ENCODE measurements at regions not wholly inside any gene's neighbourhood (a gene's known extent, or its start where the extent isn't known, plus 50 kb on each side); places are given as distances from the start of the nearest gene placed in this dataset.
"Not testable (repeated sequence)": the region's sequence is repeated elsewhere in the genome, so short reads cannot be mapped to it uniquely, and the experiment has no call there.

DNA sequence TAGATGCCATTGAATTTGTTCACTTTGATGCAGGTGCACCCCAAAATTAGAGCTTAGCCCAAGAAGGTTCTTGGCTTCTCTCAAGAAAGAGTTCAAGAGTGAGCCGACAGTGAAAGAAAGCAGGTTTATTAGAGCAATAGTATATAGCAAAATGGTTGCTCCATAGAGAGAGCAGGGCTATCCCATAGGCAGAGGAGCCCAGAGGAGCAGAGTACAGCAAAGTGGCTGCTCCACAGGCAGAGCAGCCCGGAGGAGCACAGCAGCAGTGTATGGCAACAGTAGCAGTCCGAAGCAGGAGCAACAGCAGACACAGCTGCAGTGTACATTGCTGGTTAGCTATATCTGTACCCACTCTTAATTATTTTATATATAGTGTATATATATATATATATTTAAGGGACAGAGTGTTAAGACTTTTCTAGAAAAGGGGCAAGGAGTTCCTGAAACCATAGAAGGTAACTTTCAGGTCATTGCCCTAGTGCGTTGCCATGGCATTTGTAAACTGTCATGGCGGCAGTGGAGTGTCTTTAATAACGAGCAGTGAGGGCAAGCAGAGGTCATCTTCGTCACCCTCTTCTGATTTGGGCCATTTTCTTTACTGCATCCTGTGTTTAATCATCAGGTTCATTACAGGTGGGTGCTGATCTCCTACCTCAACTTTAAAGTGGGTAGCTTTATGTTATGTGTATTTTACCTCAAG, 222.7 kb downstream of the CYB561 start:
- DNase-seq (ENCODE audit: low spot score) (no peak), ATAC-seq (ENCODE audit: insufficient number of reproducible peaks, low FRiP score, low read depth) (no peak)
- Histone ChIP-seq H3K9me3 (no peaks in the 10 kb centered on the region), H3K36me3 (no peaks in the 10 kb centered on the region), H3K4me3 (no peak overlapping the region), H3K27me3 (replicated peaks; ENCODE audit: insufficient read depth) (no peaks in the 10 kb centered on the region), H3K27ac (no peak overlapping the region), H3K4me1 (ENCODE audit: control insufficient read depth in 1 of 2, low read depth in 2 of 2) (no peaks in the 10 kb centered on the region)
- TF ChIP-seq, protein P1, sequence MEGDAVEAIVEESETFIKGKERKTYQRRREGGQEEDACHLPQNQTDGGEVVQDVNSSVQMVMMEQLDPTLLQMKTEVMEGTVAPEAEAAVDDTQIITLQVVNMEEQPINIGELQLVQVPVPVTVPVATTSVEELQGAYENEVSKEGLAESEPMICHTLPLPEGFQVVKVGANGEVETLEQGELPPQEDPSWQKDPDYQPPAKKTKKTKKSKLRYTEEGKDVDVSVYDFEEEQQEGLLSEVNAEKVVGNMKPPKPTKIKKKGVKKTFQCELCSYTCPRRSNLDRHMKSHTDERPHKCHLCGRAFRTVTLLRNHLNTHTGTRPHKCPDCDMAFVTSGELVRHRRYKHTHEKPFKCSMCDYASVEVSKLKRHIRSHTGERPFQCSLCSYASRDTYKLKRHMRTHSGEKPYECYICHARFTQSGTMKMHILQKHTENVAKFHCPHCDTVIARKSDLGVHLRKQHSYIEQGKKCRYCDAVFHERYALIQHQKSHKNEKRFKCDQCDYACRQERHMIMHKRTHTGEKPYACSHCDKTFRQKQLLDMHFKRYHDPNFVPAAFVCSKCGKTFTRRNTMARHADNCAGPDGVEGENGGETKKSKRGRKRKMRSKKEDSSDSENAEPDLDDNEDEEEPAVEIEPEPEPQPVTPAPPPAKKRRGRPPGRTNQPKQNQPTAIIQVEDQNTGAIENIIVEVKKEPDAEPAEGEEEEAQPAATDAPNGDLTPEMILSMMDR (IDR thresholded peaks at IDR 0.05): no peak

DNA sequence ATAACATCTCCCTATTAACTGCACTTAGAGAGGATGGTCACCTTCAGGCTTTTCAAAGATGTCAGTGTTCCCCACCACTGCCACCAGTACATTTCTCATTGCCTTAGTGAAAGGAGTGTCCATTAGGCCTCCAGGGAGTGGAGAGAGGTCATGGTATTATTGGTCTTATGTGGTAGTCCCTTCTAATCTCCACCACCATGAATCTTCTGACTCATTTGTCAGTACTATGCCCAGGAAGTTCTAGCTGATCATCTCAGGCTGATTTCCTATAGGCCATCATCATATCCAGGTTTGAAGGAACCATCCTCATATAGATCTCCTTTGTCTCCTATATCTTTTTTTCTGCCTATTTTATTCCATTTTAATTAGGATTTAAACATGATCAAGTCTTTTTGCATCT, 221.5 kb downstream of the CYB561 start:
- H3K4me1 ChIP-seq (ENCODE audit: control insufficient read depth in 1 of 2, low read depth in 2 of 2): no peaks in the 10 kb centered on the region
- no peak for DNase-seq (ENCODE audit: low spot score)
- no peaks in the 10 kb centered on the region for H3K36me3 ChIP-seq
- no peak overlapping the region for H3K4me3 ChIP-seq
- H3K27me3 ChIP-seq (replicated peaks; ENCODE audit: insufficient read depth): no peaks in the 10 kb centered on the region
- H3K27ac ChIP-seq: no peak overlapping the region
- TF ChIP-seq, protein P1 (IDR thresholded peaks at IDR 0.05): no peak
- ATAC-seq (ENCODE audit: insufficient number of reproducible peaks, low FRiP score, low read depth): no peak
- no peaks in the 10 kb centered on the region for H3K9me3 ChIP-seq

DNA sequence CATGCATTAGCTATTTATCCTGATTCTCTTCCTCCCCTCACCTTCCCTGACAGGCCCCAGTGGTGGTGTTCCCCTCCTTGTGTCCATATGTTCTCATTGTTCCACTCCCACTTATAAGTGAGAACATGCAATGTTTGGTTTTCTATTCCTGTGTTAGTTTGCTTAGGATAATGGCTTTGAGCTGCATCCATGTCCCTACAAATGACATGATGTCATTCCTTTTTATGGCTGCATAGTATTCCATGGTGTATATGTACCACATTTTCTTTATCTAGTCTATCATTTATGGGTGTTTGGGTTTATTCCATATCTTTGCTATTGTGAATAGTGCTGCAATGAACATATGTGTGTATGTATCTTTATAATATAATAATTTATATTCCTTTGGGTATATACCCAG, 219.4 kb downstream of the CYB561 start:
- H3K27me3 ChIP-seq (replicated peaks; ENCODE audit: insufficient read depth); DNase-seq (ENCODE audit: low spot score); H3K9me3 ChIP-seq; H3K4me1 ChIP-seq (ENCODE audit: control insufficient read depth in 1 of 2, low read depth in 2 of 2); ATAC-seq (ENCODE audit: insufficient number of reproducible peaks, low FRiP score, low read depth); H3K4me3 ChIP-seq; H3K27ac ChIP-seq; H3K36me3 ChIP-seq: not testable (repeated sequence)

DNA sequence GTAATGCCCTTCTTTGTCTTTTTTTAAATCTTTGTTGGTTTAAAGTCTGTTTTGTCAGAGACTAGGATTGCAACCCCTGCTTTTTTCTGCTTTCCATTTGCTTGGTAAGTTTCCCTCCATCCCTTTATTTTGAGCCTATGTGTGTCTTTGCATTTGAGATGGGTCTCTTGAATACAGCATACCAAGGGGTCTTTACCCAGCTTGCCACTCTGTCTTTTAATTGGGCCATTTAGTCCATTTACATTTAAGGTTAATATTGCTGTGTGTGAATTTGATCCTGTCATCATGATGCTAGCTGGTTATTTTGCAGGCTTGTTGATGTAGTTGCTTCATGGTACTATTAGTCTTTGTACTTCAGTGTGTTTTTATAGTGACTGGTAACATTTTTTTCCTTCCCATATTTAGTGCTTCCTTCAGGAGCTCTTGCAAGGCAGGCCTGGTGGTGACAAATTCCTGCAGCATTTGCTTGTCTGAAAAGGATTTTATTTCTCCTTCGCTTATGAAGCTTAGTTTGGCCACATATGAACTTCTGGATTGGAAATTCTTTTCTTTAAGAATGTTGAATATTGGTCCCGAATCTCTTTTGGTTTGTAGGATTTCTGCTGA, 215.0 kb downstream of the CYB561 start:
- not testable (repeated sequence) for H3K36me3 ChIP-seq; H3K9me3 ChIP-seq; H3K4me1 ChIP-seq (ENCODE audit: control insufficient read depth in 1 of 2, low read depth in 2 of 2); ATAC-seq (ENCODE audit: insufficient number of reproducible peaks, low FRiP score, low read depth); H3K4me3 ChIP-seq; H3K27me3 ChIP-seq (replicated peaks; ENCODE audit: insufficient read depth); DNase-seq (ENCODE audit: low spot score); H3K27ac ChIP-seq

DNA sequence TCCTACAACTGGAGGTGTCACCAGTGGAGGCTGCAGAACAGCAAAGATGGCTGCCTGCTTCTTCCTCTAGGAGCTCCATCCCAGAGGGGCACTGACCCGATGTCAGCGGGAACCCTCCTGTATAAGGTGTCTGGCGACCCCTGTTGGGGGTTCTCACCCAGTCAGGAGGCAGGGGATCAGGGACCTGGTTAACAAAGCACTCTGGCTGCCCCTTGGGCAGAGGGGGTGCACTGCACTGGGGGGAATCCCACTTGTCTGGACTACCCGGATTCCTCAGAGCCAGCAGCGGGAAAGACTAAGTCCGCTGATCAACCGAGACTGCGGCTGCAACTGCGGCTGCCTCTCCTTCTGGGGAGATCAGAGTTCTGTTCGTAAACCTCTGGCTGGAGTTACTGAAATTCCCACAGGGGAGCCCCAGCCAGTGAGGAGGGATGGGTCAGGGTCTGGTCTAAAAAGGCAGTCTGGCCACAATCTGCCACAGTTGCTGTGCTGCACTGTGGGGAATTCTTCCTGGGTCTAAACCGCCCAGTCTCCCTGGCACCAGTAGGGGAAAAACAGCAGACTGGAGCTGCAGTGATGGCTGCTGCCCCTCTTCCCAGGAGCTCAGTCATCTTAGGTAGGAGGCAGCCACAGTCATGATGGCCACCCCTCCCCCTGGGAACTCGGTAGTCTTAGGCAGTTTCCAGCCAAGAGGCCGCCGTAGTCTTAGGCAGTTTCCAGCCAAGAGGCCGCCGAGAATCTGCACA, 213.4 kb downstream of the CYB561 start:
- Histone ChIP-seq H3K27ac (no peak overlapping the region), H3K9me3 (peaks cover 5% of the 10 kb centered on the region), H3K36me3 (no peaks in the 10 kb centered on the region), H3K4me3 (no peak overlapping the region), H3K27me3 (replicated peaks; ENCODE audit: insufficient read depth) (no peaks in the 10 kb centered on the region), H3K4me1 (ENCODE audit: control insufficient read depth in 1 of 2, low read depth in 2 of 2) (no peaks in the 10 kb centered on the region)
- TF ChIP-seq, protein P1 (IDR thresholded peaks at IDR 0.05): no peak
- ATAC-seq (ENCODE audit: insufficient number of reproducible peaks, low FRiP score, low read depth): no peak
- no peak for DNase-seq (ENCODE audit: low spot score)

DNA sequence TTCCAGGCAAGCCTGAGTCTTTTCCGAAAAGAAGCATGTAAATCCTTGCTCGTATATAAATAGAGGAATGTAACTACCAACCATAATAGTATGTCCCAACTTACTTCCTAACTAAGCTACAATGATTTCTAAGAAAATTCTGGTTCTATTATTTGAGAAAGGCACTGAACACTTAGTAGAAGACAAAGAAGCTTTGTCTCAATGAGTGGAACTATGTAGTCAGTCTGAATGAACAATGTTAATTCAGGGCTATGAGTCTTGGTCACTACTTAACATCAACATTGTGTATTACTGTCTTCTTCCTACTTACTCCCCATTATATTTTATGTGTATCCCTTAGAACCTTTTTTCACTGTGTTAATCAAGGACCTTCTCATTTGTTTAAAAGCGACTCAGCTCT, 206.0 kb downstream of the CYB561 start:
- ATAC-seq (ENCODE audit: insufficient number of reproducible peaks, low FRiP score, low read depth) (no peak), DNase-seq (ENCODE audit: low spot score) (no peak)
- Histone ChIP-seq H3K9me3 (no peaks in the 10 kb centered on the region), H3K4me3 (no peak overlapping the region), H3K27ac (no peak overlapping the region), H3K27me3 (replicated peaks; ENCODE audit: insufficient read depth) (no peaks in the 10 kb centered on the region), H3K4me1 (ENCODE audit: control insufficient read depth in 1 of 2, low read depth in 2 of 2) (no peaks in the 10 kb centered on the region), H3K36me3 (no peaks in the 10 kb centered on the region)
- TF ChIP-seq, protein P1 (IDR thresholded peaks at IDR 0.05): no peak
